H1 (cell line): ENCODE measurements at regions not wholly inside any gene's neighbourhood (a gene's known extent, or its start where the extent isn't known, plus 50 kb on each side); places are given as distances from the start of the nearest gene placed in this dataset.

ENCODE experiments used
- BRCA1 ChIP-seq: IDR thresholded peaks from 2 replicates; pipeline ENCODE4 v1.6.1; 2012; ENCODE audit warnings: low read depth, low read length, improper control_type of control experiment
- CHD7 ChIP-seq: fragments of 300-600 bp; sonication (generic); IDR thresholded peaks from 2 replicates; pipeline ENCODE4 v1.7.1; 2012; ENCODE audit warnings: low read length, moderate library complexity, mild to moderate bottlenecking, inconsistent platforms; ENCODE audit not compliant: insufficient replicate concordance
- FOSL1 ChIP-seq: IDR thresholded peaks from 2 replicates; pipeline ENCODE4 v1.6.1; 2011; ENCODE audit warnings: mild to moderate bottlenecking, low read depth, low read length, moderate library complexity; ENCODE audit not compliant: insufficient read depth
- POLR2AphosphoS5 ChIP-seq: IDR thresholded peaks from 2 replicates; pipeline ENCODE4 v1.6.1; 2011; ENCODE audit warnings: low read depth, low read length
- YY1 ChIP-seq: IDR thresholded peaks from 2 replicates; pipeline ENCODE4 v1.6.1; 2011; ENCODE audit warnings: low read depth, mild to moderate bottlenecking, low read length
- TF ChIP-seq, protein P1 (sequence below): IDR thresholded peaks from 2 replicates; pipeline ENCODE4 v1.6.1; 2012; ENCODE audit warnings: low read length, inconsistent platforms

DNA sequence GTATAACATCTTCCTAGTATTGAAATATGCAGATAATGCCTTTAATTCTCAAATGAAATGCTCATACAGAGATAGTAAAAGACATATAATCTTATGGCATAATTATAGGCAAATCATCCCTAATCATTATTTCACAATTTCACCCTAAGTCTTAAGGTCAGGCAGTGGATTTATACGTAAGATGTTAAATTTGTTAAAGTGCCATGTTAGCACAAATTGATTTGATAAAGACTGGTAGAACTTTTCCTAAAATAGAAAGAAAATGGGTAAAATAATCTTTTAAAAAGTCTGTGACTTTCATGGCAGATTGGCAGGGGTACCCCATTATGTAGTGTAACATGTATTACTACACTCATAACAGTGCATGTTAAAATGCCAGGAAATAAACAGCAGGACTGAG is 1092.7 kb upstream of the GOT2 start:
- no peak for TF ChIP-seq YY1
- TF ChIP-seq POLR2AphosphoS5: no peak
- TF ChIP-seq FOSL1: no peak
- TF ChIP-seq CHD7: no peak
- no peak for TF ChIP-seq BRCA1
- TF ChIP-seq, protein P1, sequence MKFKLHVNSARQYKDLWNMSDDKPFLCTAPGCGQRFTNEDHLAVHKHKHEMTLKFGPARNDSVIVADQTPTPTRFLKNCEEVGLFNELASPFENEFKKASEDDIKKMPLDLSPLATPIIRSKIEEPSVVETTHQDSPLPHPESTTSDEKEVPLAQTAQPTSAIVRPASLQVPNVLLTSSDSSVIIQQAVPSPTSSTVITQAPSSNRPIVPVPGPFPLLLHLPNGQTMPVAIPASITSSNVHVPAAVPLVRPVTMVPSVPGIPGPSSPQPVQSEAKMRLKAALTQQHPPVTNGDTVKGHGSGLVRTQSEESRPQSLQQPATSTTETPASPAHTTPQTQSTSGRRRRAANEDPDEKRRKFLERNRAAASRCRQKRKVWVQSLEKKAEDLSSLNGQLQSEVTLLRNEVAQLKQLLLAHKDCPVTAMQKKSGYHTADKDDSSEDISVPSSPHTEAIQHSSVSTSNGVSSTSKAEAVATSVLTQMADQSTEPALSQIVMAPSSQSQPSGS: no peak
